Smooth muscle cell (in vitro differentiated cells): ENCODE measurements at regions not wholly inside any gene's neighbourhood (a gene's known extent, or its start where the extent isn't known, plus 50 kb on each side); places are given as distances from the start of the nearest gene placed in this dataset.

Source experiments
- DNase-seq: peaks from one replicate; lab custom pipeline; 2025; ENCODE audit not compliant: unreplicated experiment; lab: John Stamatoyannopoulos, UW
- H2AFZ ChIP-seq: fragments of 200-600 bp; sonication (generic); 2 replicates; pipeline ENCODE4 v1.6.0; 2016; ENCODE audit warnings: antibody characterized with exemption, low read depth, mild to moderate bottlenecking
- H3F3A ChIP-seq: fragments of 200-600 bp; sonication (generic); 2 replicates; pipeline ENCODE4 v1.6.0; 2017; ENCODE audit warnings: antibody characterized with exemption, low read depth
- H3K27ac ChIP-seq: fragments of 200-600 bp; sonication (generic); 2 replicates; pipeline ENCODE4 v1.5.1; 2016; ENCODE audit warnings: low read depth, mild to moderate bottlenecking
- H3K27me3 ChIP-seq: fragments of 200-600 bp; sonication (generic); 2 replicates; pipeline ENCODE4 v1.6.1; 2016; ENCODE audit warnings: low read depth, mild to moderate bottlenecking
- H3K36me3 ChIP-seq: fragments of 200-600 bp; sonication (generic); 2 replicates; pipeline ENCODE4 v1.5.1; 2016; ENCODE audit warnings: low read depth
- H3K4me1 ChIP-seq: fragments of 200-600 bp; sonication (generic); 2 replicates; pipeline ENCODE4 v1.5.1; 2016; ENCODE audit warnings: low read depth
- H3K4me2 ChIP-seq: fragments of 200-600 bp; sonication (generic); 2 replicates; pipeline ENCODE4 v1.6.0; 2016; ENCODE audit warnings: mild to moderate bottlenecking
- H3K4me3 ChIP-seq: fragments of 200-600 bp; sonication (generic); 2 replicates; pipeline ENCODE4 v1.5.1; 2016; ENCODE audit warnings: mild to moderate bottlenecking
- H3K79me2 ChIP-seq: fragments of 200-600 bp; sonication (generic); 2 replicates; pipeline ENCODE4 v1.6.0; 2016; ENCODE audit warnings: low read depth, mild to moderate bottlenecking
- H3K9ac ChIP-seq: fragments of 200-600 bp; sonication (generic); 2 replicates; pipeline ENCODE4 v1.6.0; 2016; ENCODE audit warnings: low read depth
- H3K9me3 ChIP-seq: fragments of 200-600 bp; sonication (generic); replicated peaks from 2 replicates; pipeline ENCODE4 v1.5.1; 2016; ENCODE audit warnings: low read depth
- H4K20me1 ChIP-seq: fragments of 200-600 bp; sonication (generic); 2 replicates; pipeline ENCODE4 v1.6.0; 2016; ENCODE audit warnings: low read depth
- CTCF ChIP-seq: fragments of 200-600 bp; sonication (generic); IDR thresholded peaks from 2 replicates; pipeline ENCODE4 v1.5.1; 2017; ENCODE audit warnings: borderline replicate concordance, mild to moderate bottlenecking, antibody characterized with exemption; ENCODE audit not compliant: insufficient read depth, poor library complexity, severe bottlenecking
- WGBS: methylation state at CpG from one replicate; pipeline ENCODE4 v1.1.7; 2016; ENCODE audit warnings: low lambda C conversion rate; 5-methylcytosine and 5-hydroxymethylcytosine counted together

- no peaks in the 10 kb centered on the region for H3K4me1 ChIP-seq
- no peak overlapping the region for H3K27ac ChIP-seq
- H3K4me2 ChIP-seq = no peak overlapping the region
- no peak for TF ChIP-seq CTCF
- H3K9me3 ChIP-seq = no peaks in the 10 kb centered on the region
- no peak overlapping the region for H2AFZ ChIP-seq
- no peaks in the 10 kb centered on the region for H3F3A ChIP-seq
- H3K4me3 ChIP-seq = no peak overlapping the region
- no peaks in the 10 kb centered on the region for H3K27me3 ChIP-seq
- 80% methylated on average over 5 of the region's 5 CpGs for WGBS
- no peaks in the 10 kb centered on the region for H3K36me3 ChIP-seq
- no peaks in the 10 kb centered on the region for H4K20me1 ChIP-seq
- DNase-seq = no peak
- H3K79me2 ChIP-seq = no peaks in the 10 kb centered on the region
- no peak overlapping the region for H3K9ac ChIP-seq
Observed at GRCh38 chr6:88558981-88559380, 392.8 kb upstream of the CNR1 start.

DNA sequence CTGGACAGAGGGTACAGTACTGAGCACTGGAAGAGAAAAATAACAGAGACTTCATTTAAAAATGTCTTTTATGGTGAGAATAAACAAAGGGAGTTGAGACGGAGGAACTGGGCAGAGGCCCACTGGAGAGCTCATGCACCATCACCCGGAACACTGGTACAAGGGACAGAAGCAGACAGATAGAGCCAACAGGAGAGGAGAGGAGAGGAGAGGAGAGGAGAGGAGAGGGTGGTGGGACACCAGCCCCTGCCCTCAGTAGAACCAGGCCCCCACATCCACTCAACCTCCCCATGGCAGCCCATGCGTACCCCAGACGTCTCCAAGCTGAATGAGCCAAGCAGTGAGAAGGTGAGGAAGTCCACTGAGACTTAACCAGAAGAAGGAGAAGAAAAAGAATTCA is 390.5 kb upstream of the CNR1 start:
- H4K20me1 ChIP-seq = no peaks in the 10 kb centered on the region
- H3K9me3 ChIP-seq = no peaks in the 10 kb centered on the region
- no peaks in the 10 kb centered on the region for H3F3A ChIP-seq
- TF ChIP-seq CTCF = no peak
- H3K9ac ChIP-seq = no peak overlapping the region
- H3K4me3 ChIP-seq = no peak overlapping the region
- DNase-seq = no peak
- no peak overlapping the region for H3K27ac ChIP-seq
- no peaks in the 10 kb centered on the region for H3K27me3 ChIP-seq
- 35% methylated on average over 4 of the region's 4 CpGs for WGBS
- H3K36me3 ChIP-seq = no peaks in the 10 kb centered on the region
- H2AFZ ChIP-seq = no peak overlapping the region
- no peaks in the 10 kb centered on the region for H3K4me1 ChIP-seq
- no peak overlapping the region for H3K4me2 ChIP-seq
- no peaks in the 10 kb centered on the region for H3K79me2 ChIP-seq

GRCh38 chr6:88548891-88549505 is 382.9 kb upstream of the CNR1 start:
- 91% methylated on average over 5 of the region's 5 CpGs for WGBS
- no peaks in the 10 kb centered on the region for H3K4me1 ChIP-seq
- no peak overlapping the region for H3K27ac ChIP-seq
- no peak overlapping the region for H3K4me3 ChIP-seq
- no peak overlapping the region for H2AFZ ChIP-seq
- no peaks in the 10 kb centered on the region for H3K9me3 ChIP-seq
- H3K4me2 ChIP-seq = no peak overlapping the region
- H3K36me3 ChIP-seq = no peaks in the 10 kb centered on the region
- H4K20me1 ChIP-seq = no peaks in the 10 kb centered on the region
- H3F3A ChIP-seq = no peaks in the 10 kb centered on the region
- H3K79me2 ChIP-seq = no peaks in the 10 kb centered on the region
- no peak overlapping the region for H3K9ac ChIP-seq
- DNase-seq = no peak
- TF ChIP-seq CTCF = no peak
- H3K27me3 ChIP-seq = no peaks in the 10 kb centered on the region

DNA sequence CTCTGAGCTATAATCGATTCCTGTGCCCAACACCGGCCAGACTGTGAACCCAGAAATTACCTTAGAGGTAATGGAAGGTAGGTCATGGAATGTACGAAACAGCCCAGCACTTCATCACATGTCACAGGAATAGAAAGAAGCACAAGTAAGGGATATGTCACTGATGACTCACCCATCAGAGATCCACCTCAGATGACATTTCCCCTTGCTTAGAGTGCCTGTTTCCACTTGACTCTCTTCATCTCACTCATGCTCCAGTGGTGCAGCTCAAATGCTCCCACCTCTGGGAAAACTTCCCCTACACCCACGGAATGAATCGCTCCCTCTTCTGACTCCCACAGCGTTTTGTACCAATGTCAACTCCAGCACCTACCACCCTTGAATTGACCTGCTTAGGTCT is 381.6 kb upstream of the CNR1 start:
- WGBS = 91% methylated on average over 6 of the region's 6 CpGs
- no peak for TF ChIP-seq CTCF

More for the DNA sequence above, 381.6 kb upstream of the CNR1 start:
- no peak overlapping the region for H3K27ac ChIP-seq
- H3K79me2 ChIP-seq = no peaks in the 10 kb centered on the region
- H3K9me3 ChIP-seq = no peaks in the 10 kb centered on the region
- no peak overlapping the region for H2AFZ ChIP-seq
- H3K9ac ChIP-seq = no peak overlapping the region
- no peak for DNase-seq
- no peaks in the 10 kb centered on the region for H3K36me3 ChIP-seq
- no peaks in the 10 kb centered on the region for H3F3A ChIP-seq
- no peaks in the 10 kb centered on the region for H3K27me3 ChIP-seq
- H3K4me1 ChIP-seq = no peaks in the 10 kb centered on the region
- H3K4me3 ChIP-seq = no peak overlapping the region
- H3K4me2 ChIP-seq = no peak overlapping the region
- no peaks in the 10 kb centered on the region for H4K20me1 ChIP-seq
